WI38 (cell line): ENCODE measurements at regions not wholly inside any gene's neighbourhood (a gene's known extent, or its start where the extent isn't known, plus 50 kb on each side); places are given as distances from the start of the nearest gene placed in this dataset.

Source experiments
- H3K4me3 ChIP-seq: 2 replicates; pipeline ENCODE4 v1.5.1; 2011; ENCODE audit warnings: low read depth, mild to moderate bottlenecking, control low read depth, low read length
- CTCF ChIP-seq: IDR thresholded peaks from 2 replicates; pipeline ENCODE4 v1.5.1; 2012; ENCODE audit warnings: low read depth, mild to moderate bottlenecking, control low read depth, low read length

- no peak for TF ChIP-seq CTCF
- H3K4me3 ChIP-seq: no peak overlapping the region
Measured at GRCh38 chr11:10625982-10626311, 57.5 kb upstream of the LYVE1 start.

GRCh38 chr11:10625281-10625981 lies 57.0 kb upstream of the LYVE1 start:
- no peak for TF ChIP-seq CTCF

GRCh38 chr11:10623797-10624761 lies 55.6 kb upstream of the LYVE1 start:
- no peak overlapping the region for H3K4me3 ChIP-seq
- peak; percentile 59 for TF ChIP-seq CTCF

More at GRCh38 chr11:10625281-10625981, 57.0 kb upstream of the LYVE1 start:
- H3K4me3 ChIP-seq: no peak overlapping the region

GRCh38 chr11:10622957-10623791 lies 54.7 kb upstream of the LYVE1 start:
- H3K4me3 ChIP-seq: no peak overlapping the region
- no peak for TF ChIP-seq CTCF

- H3K4me3 ChIP-seq: no peak overlapping the region
- TF ChIP-seq CTCF: no peak
Measured at GRCh38 chr11:10622108-10622507, 53.6 kb upstream of the LYVE1 start.

GRCh38 chr11:10619131-10619680 lies 50.7 kb upstream of the LYVE1 start:
- H3K4me3 ChIP-seq: no peak overlapping the region
- no peak for TF ChIP-seq CTCF
